ENCODE measurements at regions not wholly inside any gene's neighbourhood (a gene's known extent, or its start where the extent isn't known, plus 50 kb on each side); places are given as distances from the start of the nearest gene placed in this dataset.

GRCh38 chr9:107944387-107944786 is 454.8 kb upstream of the KLF4 start:
- TF ChIP-seq CTCF (IDR thresholded peaks at IDR 0.05) (no peak), POLR2A (IDR thresholded peaks at IDR 0.05) (no peak), EP300 (IDR thresholded peaks at IDR 0.05) (no peak), POLR2AphosphoS5 (IDR thresholded peaks at IDR 0.05) (no peak)
